GM23248 (cell line): ENCODE measurements at regions not wholly inside any gene's neighbourhood (a gene's known extent, or its start where the extent isn't known, plus 50 kb on each side); places are given as distances from the start of the nearest gene placed in this dataset.

Experiments used
- DNase-seq: peaks from one replicate; pipeline ENCODE4 v3.0.0-alpha.2; 2015
- H2AFZ ChIP-seq: fragments of 200-600 bp; sonication (generic); 2 replicates; pipeline ENCODE4 v1.6.1; 2016; ENCODE audit warnings: antibody characterized with exemption
- H3F3A ChIP-seq: fragments of 200-600 bp; sonication (generic); 2 replicates; pipeline ENCODE4 v1.6.1; 2016; ENCODE audit warnings: mild to moderate bottlenecking, antibody characterized with exemption, mixed run types; ENCODE audit not compliant: insufficient read depth
- H3K27ac ChIP-seq: fragments of 200-600 bp; sonication (generic); 2 replicates; pipeline ENCODE4 v1.5.1; 2016; ENCODE audit warnings: mild to moderate bottlenecking
- H3K27me3 ChIP-seq: fragments of 200-600 bp; sonication (generic); replicated peaks from 2 replicates; pipeline ENCODE4 v1.6.1; 2016; ENCODE audit warnings: mild to moderate bottlenecking; ENCODE audit not compliant: insufficient read depth
- H3K36me3 ChIP-seq: fragments of 200-600 bp; sonication (generic); 2 replicates; pipeline ENCODE4 v1.6.1; 2016; ENCODE audit warnings: low read depth, mild to moderate bottlenecking
- H3K4me1 ChIP-seq: fragments of 200-600 bp; sonication (generic); 2 replicates; pipeline ENCODE4 v1.6.1; 2016; ENCODE audit warnings: mild to moderate bottlenecking; ENCODE audit not compliant: insufficient read depth
- H3K4me2 ChIP-seq: fragments of 200-600 bp; sonication (generic); one replicate; pipeline ENCODE4 v1.6.1; 2016; ENCODE audit warnings: mild to moderate bottlenecking; ENCODE audit not compliant: unreplicated experiment
- H3K4me3 ChIP-seq: fragments of 200-600 bp; sonication (generic); 2 replicates; pipeline ENCODE4 v1.5.1; 2016; ENCODE audit warnings: mild to moderate bottlenecking
- H3K79me2 ChIP-seq: fragments of 200-600 bp; sonication (generic); 2 replicates; pipeline ENCODE4 v1.6.1; 2016; ENCODE audit warnings: mild to moderate bottlenecking; ENCODE audit not compliant: insufficient read depth
- H3K9ac ChIP-seq: fragments of 200-600 bp; sonication (generic); 2 replicates; pipeline ENCODE4 v1.6.1; 2016; ENCODE audit warnings: mild to moderate bottlenecking
- H3K9me2 ChIP-seq: fragments of 200-600 bp; sonication (generic); 2 replicates; pipeline ENCODE4 v1.6.1; 2016; ENCODE audit warnings: mixed run types, mild to moderate bottlenecking, moderate library complexity; ENCODE audit not compliant: insufficient read depth
- H3K9me3 ChIP-seq: fragments of 200-600 bp; sonication (generic); one replicate; pipeline ENCODE4 v1.6.1; 2017; ENCODE audit warnings: low read depth
- H4K20me1 ChIP-seq: fragments of 200-600 bp; sonication (generic); 2 replicates; pipeline ENCODE4 v1.6.0; 2016; ENCODE audit not compliant: insufficient read depth
- EZH2 ChIP-seq: fragments of 200-600 bp; sonication (generic); IDR thresholded peaks from 2 replicates; pipeline ENCODE4 v1.6.1; 2018; ENCODE audit warnings: antibody characterized with exemption, mild to moderate bottlenecking; ENCODE audit not compliant: insufficient read depth, poor library complexity, severe bottlenecking
- EZH2phosphoT487 ChIP-seq: fragments of 200-600 bp; sonication (generic); IDR thresholded peaks from 2 replicates; pipeline ENCODE4 v1.6.1; 2018; ENCODE audit warnings: antibody characterized with exemption, moderate library complexity, mild to moderate bottlenecking, low read depth; ENCODE audit not compliant: insufficient read depth
- WGBS, 2 experiments: methylation state at CpG; one replicate each; pipeline ENCODE4 v1.1.6; 2015 to 2017; ENCODE audit warnings: low lambda C conversion rate in 2 of 2, low coverage in 1 of 2; ENCODE audit errors: missing lambda C conversion rate in 2 of 2; 5-methylcytosine and 5-hydroxymethylcytosine counted together
- in situ Hi-C: fragments of 300-500 bp; cut with MboI; formaldehyde crosslinking; loops from 2 replicates; pipeline ENCODE4 v1.15.0; 2020

DNA sequence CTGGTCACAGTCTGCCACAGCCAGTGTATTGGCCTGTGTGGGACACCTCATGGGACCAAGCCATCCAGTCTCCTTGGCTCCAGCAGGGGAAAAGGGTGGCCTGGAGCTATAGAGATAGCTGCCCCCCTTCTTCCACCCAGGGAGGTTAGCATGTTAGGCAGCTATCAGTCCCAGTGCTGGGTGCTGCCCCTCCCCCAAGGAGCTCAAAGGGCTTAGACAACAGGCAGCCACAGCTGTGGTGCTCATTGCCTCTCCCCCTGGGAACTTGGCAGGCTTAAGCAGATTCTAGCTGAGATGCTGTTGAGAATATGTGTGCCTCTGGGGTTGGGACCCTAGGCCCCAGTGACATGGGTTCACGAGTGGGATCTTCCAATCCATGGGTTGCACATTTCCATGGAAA, 226.0 kb upstream of the PTGER4 start:
- Histone ChIP-seq H3K27me3 (peaks cover 6% of the 10 kb centered on the region; the same call in 1 of the 2 replicates), H3K9me2 (no peaks in the 10 kb centered on the region), H2AFZ (no peak overlapping the region), H3K27ac (no peak overlapping the region), H4K20me1 (no peaks in the 10 kb centered on the region), H3K36me3 (no peaks in the 10 kb centered on the region), H3K9me3 (no peaks in the 10 kb centered on the region), H3K4me3 (no peak overlapping the region), H3K4me1 (no peaks in the 10 kb centered on the region), H3K4me2 (no peak overlapping the region), H3K79me2 (no peaks in the 10 kb centered on the region), H3K9ac (no peak overlapping the region), H3F3A (no peaks in the 10 kb centered on the region)
- WGBS, 2 experiments, result 50 to 78% methylated on average over 1 of the region's 1 CpG
- DNase-seq, result no peak
- TF ChIP-seq EZH2 (no peak), EZH2phosphoT487 (no peak)
- in situ Hi-C loops, result no loop called here

DNA sequence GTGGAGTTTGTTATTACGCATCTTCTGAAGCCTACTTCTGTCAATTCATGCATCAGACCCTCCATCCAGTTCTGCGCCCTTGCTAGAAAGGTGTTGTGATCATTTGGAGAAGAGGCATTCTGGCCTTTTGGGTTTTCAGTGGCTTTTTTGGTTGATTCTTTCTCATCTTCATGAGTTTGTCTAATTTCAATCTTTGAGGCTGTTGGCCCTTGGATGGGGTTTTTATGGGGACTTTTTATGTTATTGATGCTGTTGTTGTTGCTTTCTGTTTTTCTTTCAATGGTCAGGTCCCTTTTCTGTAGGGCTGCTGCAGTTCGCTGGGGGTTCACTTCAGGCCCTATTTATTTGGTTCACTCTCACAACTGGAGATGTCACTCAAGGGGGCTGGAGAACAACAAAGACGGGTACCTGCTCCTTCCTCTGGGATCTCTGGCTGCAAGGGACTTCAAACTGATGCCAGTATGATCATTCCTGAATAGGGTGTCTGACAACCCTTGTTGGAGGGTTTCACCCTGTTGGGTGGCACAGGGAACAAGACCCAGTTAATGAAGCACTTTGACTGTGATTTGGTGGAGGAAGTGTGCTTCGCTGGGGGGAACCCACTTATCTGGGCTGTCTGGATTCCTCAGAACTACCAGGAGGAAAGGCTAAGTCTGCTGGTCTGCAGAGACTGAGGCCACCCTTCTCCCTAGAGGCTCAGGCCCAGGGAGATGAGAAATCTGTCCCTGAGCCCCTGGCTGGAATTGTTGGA, 226.7 kb upstream of the PTGER4 start:
- no peaks in the 10 kb centered on the region for H3K9me2 ChIP-seq
- no peaks in the 10 kb centered on the region for H4K20me1 ChIP-seq
- TF ChIP-seq EZH2phosphoT487 (no peak), EZH2 (no peak)
- 71 to 72% methylated on average over 5 of the region's 5 CpGs for WGBS, 2 experiments
- H3K27ac ChIP-seq, result no peak overlapping the region
- H3K36me3 ChIP-seq, result no peaks in the 10 kb centered on the region
- no peak overlapping the region for H3K9ac ChIP-seq
- H3K4me2 ChIP-seq, result no peak overlapping the region
- peaks cover 6% of the 10 kb centered on the region; the same call in 1 of the 2 replicates for H3K27me3 ChIP-seq
- H3K9me3 ChIP-seq, result no peaks in the 10 kb centered on the region
- in situ Hi-C loops, result no loop called here
- H3K4me1 ChIP-seq, result no peaks in the 10 kb centered on the region
- DNase-seq, result no peak
- H3F3A ChIP-seq, result no peaks in the 10 kb centered on the region
- H3K4me3 ChIP-seq, result no peak overlapping the region
- H3K79me2 ChIP-seq, result no peaks in the 10 kb centered on the region
- no peak overlapping the region for H2AFZ ChIP-seq

DNA sequence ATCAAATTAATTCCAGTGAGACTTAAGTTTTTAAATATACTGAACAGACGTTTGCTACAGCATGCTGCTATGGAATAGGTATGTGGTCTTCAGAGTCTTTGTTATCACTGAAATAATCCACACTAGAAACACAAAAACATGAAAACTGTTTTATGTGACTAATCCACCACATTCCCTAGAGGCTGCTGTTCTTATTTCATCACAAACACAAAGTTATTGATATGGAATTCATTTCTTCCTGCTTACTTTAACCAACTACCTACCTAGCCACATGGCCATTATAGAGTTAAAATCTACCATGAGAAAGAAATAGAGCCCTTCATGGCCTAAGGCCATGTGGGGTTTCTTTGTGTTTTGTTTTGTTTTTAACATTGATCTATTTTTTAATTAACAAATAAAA, 232.3 kb upstream of the PTGER4 start:
- Histone ChIP-seq H3K4me3 (no peak overlapping the region), H2AFZ (no peak overlapping the region), H3K9me2 (no peaks in the 10 kb centered on the region), H3K27me3 (peaks cover 2% of the 10 kb centered on the region; the same call in 1 of the 2 replicates), H3K9ac (no peak overlapping the region), H3K9me3 (no peaks in the 10 kb centered on the region), H3K4me1 (peaks cover 10% of the 10 kb centered on the region), H3K27ac (no peak overlapping the region), H3K4me2 (no peak overlapping the region), H3K36me3 (no peaks in the 10 kb centered on the region), H3K79me2 (no peaks in the 10 kb centered on the region), H4K20me1 (no peaks in the 10 kb centered on the region), H3F3A (no peaks in the 10 kb centered on the region)
- TF ChIP-seq EZH2, result no peak
- TF ChIP-seq EZH2phosphoT487, result no peak
- DNase-seq, result peak; percentile 40
- 0 to 6% methylated on average over 1 of the region's 1 CpG for WGBS, 2 experiments
- in situ Hi-C loops, result no loop called here

DNA sequence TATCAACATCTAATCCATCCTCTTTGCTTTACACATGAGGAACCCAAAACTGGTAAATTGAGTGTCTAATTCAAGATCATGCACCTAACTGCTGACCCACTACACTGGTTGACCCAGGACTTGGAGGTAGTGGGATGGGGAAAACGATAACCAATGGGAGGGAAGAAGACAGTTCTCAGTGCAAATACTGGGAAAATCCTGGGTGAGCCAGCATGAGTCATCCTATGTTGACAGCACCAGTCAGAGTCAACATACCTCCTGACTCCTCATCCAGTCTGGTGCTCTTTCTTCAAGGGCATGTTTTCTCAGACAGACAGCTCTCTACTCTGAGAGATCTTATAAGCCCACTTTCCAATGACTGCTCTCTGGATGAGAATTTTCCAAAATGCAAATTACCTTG, 232.8 kb upstream of the PTGER4 start:
- DNase-seq, result peak; percentile 81
- H3K9me2 ChIP-seq, result no peaks in the 10 kb centered on the region

More for the DNA sequence above, 232.8 kb upstream of the PTGER4 start:
- Histone ChIP-seq H3K36me3 (no peaks in the 10 kb centered on the region), H3K4me2 (no peak overlapping the region), H2AFZ (no peak overlapping the region), H3K79me2 (no peaks in the 10 kb centered on the region), H3K4me3 (no peak overlapping the region), H3K4me1 (peaks cover 10% of the 10 kb centered on the region), H3K27me3 (no peaks in the 10 kb centered on the region; the same call in 1 of the 2 replicates), H3K9me3 (no peaks in the 10 kb centered on the region), H3K27ac (no peak overlapping the region), H3F3A (no peaks in the 10 kb centered on the region), H4K20me1 (no peaks in the 10 kb centered on the region), H3K9ac (no peak overlapping the region)
- in situ Hi-C loops, result no loop called here
- TF ChIP-seq EZH2phosphoT487 (no peak), EZH2 (no peak)
- WGBS, 2 experiments, result 15 to 19% methylated on average over 1 of the region's 1 CpG
